ENCODE measurements at regions not wholly inside any gene's neighbourhood (a gene's known extent, or its start where the extent isn't known, plus 50 kb on each side); places are given as distances from the start of the nearest gene placed in this dataset.

- TF ChIP-seq CTCF (IDR thresholded peaks at IDR 0.05) (no peak), POLR2A (IDR thresholded peaks at IDR 0.05) (no peak), EP300 (IDR thresholded peaks at IDR 0.05) (no peak), POLR2AphosphoS5 (IDR thresholded peaks at IDR 0.05) (no peak)
Observed at GRCh38 chr5:57693488-57694305, 211.1 kb upstream of the ACTBL2 start.
